Nephron (organoid): ENCODE measurements at regions not wholly inside any gene's neighbourhood (a gene's known extent, or its start where the extent isn't known, plus 50 kb on each side); places are given as distances from the start of the nearest gene placed in this dataset.

Source experiments
- H3K27ac Mint-ChIP-seq, 3 experiments: 2 replicates each; pipeline ENCODE4 v1.8.0; 2020; ENCODE audit warnings: mixed read lengths in 3 of 3, mild to moderate bottlenecking in 2 of 3, moderate library complexity in 1 of 3
- H3K27me3 Mint-ChIP-seq: 2 replicates; pipeline ENCODE4 v1.8.0; 2021; ENCODE audit warnings: low read depth, mild to moderate bottlenecking, moderate library complexity, mixed read lengths
- H3K36me3 Mint-ChIP-seq: 2 replicates; pipeline ENCODE4 v1.8.0; 2020; ENCODE audit warnings: low read depth, mixed read lengths
- H3K4me1 Mint-ChIP-seq: 2 replicates; pipeline ENCODE4 v1.8.0; 2020; ENCODE audit warnings: mixed read lengths
- H3K4me3 Mint-ChIP-seq, 3 experiments: 2 replicates each; pipeline ENCODE4 v1.8.0; 2020; ENCODE audit warnings: mild to moderate bottlenecking in 3 of 3, mixed read lengths in 3 of 3, moderate library complexity in 2 of 3
- H3K9me3 Mint-ChIP-seq: 2 replicates; pipeline ENCODE4 v1.8.0; 2020; ENCODE audit warnings: mixed read lengths
- CTCF ChIP-seq, 3 experiments: fragments of 200-600 bp; sonication (generic); IDR thresholded peaks; one replicate each; pipeline ENCODE4 v1.5.0; 2021; ENCODE audit warnings: antibody characterized with exemption in 3 of 3; ENCODE audit not compliant: unreplicated experiment in 3 of 3

GRCh38 chr1:213435715-213436114 is 384.7 kb downstream of the RPS6KC1 start:
- Mint-ChIP-seq H3K27ac (no peak overlapping the region), H3K36me3 (no peaks in the 10 kb centered on the region), H3K27me3 (no peaks in the 10 kb centered on the region), H3K9me3 (peaks cover 4% of the 10 kb centered on the region), H3K4me3 (no peak overlapping the region), H3K4me1 (no peaks in the 10 kb centered on the region)
- no peak for TF ChIP-seq CTCF (IDR thresholded peaks at IDR 0.05; ENCODE audit: unreplicated experiment in 3 of 3)

GRCh38 chr1:213438339-213438738 is 387.3 kb downstream of the RPS6KC1 start:
- Mint-ChIP-seq H3K27me3 (no peaks in the 10 kb centered on the region), H3K36me3 (no peaks in the 10 kb centered on the region), H3K9me3 (peaks cover 4% of the 10 kb centered on the region), H3K4me3 (no peak overlapping the region), H3K4me1 (no peaks in the 10 kb centered on the region), H3K27ac (no peak overlapping the region)
- no peak for TF ChIP-seq CTCF (IDR thresholded peaks at IDR 0.05; ENCODE audit: unreplicated experiment in 3 of 3)

- no peak overlapping the region for H3K27ac Mint-ChIP-seq
- H3K36me3 Mint-ChIP-seq: no peaks in the 10 kb centered on the region
- H3K27me3 Mint-ChIP-seq: no peaks in the 10 kb centered on the region
- H3K9me3 Mint-ChIP-seq: peaks cover 4% of the 10 kb centered on the region
- H3K4me1 Mint-ChIP-seq: no peaks in the 10 kb centered on the region
- no peak for TF ChIP-seq CTCF (IDR thresholded peaks at IDR 0.05; ENCODE audit: unreplicated experiment in 3 of 3)
- no peak overlapping the region for H3K4me3 Mint-ChIP-seq
Measured at GRCh38 chr1:213439703-213440102, 388.7 kb downstream of the RPS6KC1 start.

GRCh38 chr1:213440766-213441165 is 389.7 kb downstream of the RPS6KC1 start:
- no peaks in the 10 kb centered on the region for H3K36me3 Mint-ChIP-seq

GRCh38 chr1:213443415-213443814 is 392.4 kb downstream of the RPS6KC1 start:
- Mint-ChIP-seq H3K9me3 (no peaks in the 10 kb centered on the region), H3K4me1 (no peaks in the 10 kb centered on the region), H3K27me3 (peaks cover 2% of the 10 kb centered on the region), H3K4me3 (no peak overlapping the region), H3K36me3 (no peaks in the 10 kb centered on the region), H3K27ac (no peak overlapping the region)
- no peak for TF ChIP-seq CTCF (IDR thresholded peaks at IDR 0.05; ENCODE audit: unreplicated experiment in 3 of 3)

More at GRCh38 chr1:213440766-213441165, 389.7 kb downstream of the RPS6KC1 start:
- Mint-ChIP-seq H3K9me3 (peaks cover 4% of the 10 kb centered on the region), H3K27me3 (no peaks in the 10 kb centered on the region), H3K4me1 (no peaks in the 10 kb centered on the region), H3K4me3 (no peak overlapping the region), H3K27ac (no peak overlapping the region)
- TF ChIP-seq CTCF (IDR thresholded peaks at IDR 0.05; ENCODE audit: unreplicated experiment in 3 of 3): no peak

- H3K4me3 Mint-ChIP-seq: no peak overlapping the region
- no peaks in the 10 kb centered on the region for H3K9me3 Mint-ChIP-seq
- H3K4me1 Mint-ChIP-seq: no peaks in the 10 kb centered on the region
- TF ChIP-seq CTCF (IDR thresholded peaks at IDR 0.05; ENCODE audit: unreplicated experiment in 3 of 3): no peak
- H3K27ac Mint-ChIP-seq: no peak overlapping the region
- H3K27me3 Mint-ChIP-seq: peaks cover 3% of the 10 kb centered on the region
- no peaks in the 10 kb centered on the region for H3K36me3 Mint-ChIP-seq
Measured at GRCh38 chr1:213444224-213444623, 393.2 kb downstream of the RPS6KC1 start.
